T-helper 1 cell treated with Interleukin-12 subunit alpha and Interleukin-12 subunit beta and Interleukin-4 antibody, amounts not matched to agents 30 ng/mL and 1 ng/mL, for 36 hours (primary cell): ENCODE measurements at regions not wholly inside any gene's neighbourhood (a gene's known extent, or its start where the extent isn't known, plus 50 kb on each side); places are given as distances from the start of the nearest gene placed in this dataset.
"Not testable (repeated sequence)": the region's sequence is repeated elsewhere in the genome, so short reads cannot be mapped to it uniquely, and the experiment has no call there.

ENCODE experiments used
- intact Hi-C: fragments of 100-400 bp; cut with micrococcal nuclease; formaldehyde crosslinking; loops from one replicate; pipeline ENCODE4 v1.15.1; 2024

DNA sequence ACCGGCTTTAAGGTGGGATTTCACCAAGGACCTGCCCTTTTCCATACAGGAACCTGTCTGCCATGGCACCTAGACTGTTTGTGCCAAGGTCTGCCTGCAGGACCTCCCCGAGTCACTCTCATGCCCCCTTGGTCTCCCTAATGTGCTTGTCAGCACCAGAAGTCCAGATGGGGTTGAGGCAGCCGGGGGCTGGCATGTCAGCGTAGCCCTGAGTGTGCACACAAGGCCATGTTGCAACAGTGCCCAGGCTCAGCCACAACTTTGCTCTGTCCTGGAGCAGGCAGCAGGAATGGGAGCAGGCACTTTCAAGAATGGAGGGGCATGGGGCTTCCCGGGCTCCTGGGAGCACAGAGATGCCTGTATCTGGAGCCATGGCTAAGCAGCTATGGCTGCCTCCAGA, 621.5 kb downstream of the CDH9 start:
- intact Hi-C loops = no loop called here

DNA sequence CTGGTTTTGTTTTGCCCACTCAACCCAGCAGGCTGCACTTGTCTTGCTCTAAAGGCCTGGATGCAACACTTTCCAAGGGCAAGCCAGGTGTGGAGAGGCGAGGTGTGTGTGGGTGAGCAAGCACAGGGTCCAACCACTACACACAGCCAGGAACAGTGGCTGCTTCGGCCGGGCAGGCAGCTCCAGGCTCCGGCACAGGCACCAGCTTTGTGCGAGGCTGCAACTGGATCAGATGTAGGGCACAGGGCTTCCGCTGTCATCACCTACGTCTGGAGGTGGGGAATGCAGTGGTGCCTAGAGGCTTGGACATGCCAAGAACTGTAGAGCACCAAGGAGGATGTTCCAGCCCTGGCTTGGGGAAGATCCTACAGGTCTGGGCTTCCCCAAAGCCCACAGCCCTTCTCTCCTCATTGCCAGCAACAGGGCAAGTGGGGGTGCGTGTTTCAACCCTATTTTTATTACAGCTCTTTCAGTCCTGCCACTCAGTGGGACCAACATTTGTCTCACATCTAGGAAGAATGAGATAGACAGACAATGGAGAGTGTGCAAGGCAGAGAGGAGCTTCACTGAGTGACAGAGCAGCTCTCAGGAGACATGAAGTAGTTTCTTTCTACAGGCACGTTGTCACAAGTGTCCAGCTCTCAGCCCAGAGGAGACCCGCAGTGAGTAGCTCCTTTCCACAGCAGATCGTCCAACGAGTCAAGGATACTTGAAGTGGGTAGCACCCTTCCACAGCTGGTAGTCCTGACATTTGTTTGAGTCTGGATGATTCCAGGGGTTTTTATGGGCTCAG, 622.2 kb downstream of the CDH9 start:
- intact Hi-C loops = no loop called here

DNA sequence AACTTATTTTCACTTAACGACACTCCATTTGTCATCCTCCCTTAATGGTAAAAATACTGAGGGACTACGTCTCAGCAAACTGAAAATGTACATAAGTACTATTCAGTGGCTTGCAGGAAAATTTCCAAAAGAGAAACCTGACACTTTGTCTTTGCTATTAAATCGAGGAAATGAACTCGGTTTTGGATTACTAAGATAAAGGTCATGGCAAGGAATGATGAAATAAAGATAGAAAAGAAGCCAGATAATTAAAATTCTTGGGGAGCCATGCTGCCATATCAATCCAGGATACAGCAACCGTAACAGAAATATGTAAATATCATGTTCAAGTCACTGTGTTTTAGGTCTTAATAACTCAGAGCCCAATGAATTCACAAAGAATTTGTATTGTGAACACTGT, 647.8 kb downstream of the CDH9 start:
- intact Hi-C loops = no loop called here

DNA sequence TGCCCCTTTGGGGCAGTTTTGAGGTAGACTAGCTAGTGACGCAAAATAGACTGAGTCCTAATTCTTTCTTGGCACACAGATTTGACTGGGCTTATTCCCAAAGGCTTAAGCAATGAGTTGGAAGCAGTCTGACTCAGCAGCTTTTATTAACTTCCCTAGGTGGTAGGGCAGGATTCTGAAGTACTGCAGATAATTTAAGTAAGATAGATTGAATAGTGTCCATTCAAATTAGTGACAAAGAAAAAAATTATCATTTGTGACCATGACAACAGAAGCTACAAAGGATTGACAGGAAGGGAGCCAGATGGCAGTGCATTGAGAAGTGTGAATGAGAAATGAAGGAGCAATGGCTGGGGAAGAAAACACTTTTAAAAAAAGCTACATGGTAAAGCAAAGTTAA, 649.4 kb downstream of the CDH9 start:
- intact Hi-C loops = no loop called here

DNA sequence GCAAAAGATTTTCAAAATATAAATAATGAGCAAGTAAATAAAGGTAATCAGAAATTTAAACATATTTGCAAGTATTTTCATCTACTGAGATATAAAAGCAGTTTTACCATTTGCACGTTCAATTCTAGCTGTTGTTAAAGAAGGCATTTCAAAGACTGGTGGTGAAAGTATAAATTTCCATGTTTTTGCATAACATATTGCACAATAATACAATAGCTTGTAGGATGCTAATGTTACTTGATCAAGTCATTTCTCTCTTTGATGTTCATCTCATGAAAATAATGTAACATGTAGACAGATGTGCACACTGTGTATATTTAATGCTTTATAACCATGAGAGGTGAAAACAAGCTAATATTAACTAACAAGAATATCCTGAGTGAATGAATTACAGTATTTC, 651.9 kb downstream of the CDH9 start:
- intact Hi-C loops = no loop called here

DNA sequence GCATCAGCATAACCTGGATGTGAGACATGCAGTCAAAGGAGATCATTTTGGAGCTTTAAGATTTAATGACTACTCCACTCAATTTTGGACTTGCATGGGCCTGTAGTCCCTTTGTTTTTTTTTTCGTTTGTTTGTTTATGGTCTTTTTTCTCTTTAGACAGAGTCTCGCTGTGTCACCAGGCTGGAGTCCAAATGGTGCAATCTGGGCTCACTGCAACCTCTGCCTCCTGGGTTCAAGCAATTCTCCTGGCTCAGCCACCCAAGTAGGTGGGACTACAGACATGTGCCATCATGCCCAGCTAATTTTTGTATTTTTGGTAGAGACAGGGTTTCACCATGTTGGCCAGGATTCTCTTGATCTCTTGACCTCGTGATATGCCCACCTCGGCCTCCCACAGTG, 673.8 kb downstream of the CDH9 start:
- intact Hi-C loops = not testable (repeated sequence)

DNA sequence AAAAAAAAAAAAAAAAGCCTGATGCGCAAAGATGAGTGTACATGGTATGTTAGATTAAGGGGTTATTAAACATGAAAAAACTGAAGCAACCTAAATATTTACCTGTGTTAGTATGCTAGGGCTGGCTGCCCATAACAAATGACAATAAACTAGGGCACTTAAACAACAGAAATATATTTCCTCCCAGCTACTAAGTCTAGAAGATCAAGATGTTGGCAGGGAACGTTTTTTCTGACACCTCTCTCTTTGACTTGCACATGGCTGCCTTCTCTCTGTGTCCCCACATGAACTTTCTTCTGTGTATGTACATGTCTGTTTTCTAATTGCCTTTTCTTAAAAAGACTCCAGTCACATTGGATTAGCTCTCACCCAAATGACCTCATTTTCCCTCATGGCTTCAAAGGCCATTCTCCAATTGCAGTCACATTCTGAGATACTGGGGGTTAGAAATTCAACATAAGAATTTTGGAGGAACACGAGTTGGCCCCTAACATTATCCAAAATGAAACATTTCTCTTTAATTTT, 694.5 kb downstream of the CDH9 start:
- intact Hi-C loops = no loop called here

DNA sequence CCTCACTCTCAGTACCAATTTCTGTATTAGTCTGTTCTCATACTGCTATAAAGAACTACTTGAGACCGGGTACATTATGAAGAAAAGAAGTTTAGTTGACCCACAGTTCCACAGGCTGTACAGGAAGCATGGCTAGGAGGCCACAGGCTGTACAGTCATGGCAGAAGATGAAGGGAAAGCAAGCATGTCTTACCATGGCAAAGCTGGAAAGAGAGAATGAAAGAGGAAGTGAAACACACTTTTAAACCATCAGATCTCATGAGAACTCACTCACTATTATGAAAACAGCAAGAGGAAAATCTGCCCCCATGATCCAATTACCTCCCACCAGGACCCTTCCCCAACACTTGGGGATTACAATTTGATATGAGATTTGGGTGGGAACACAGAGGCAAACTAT, 698.8 kb downstream of the CDH9 start:
- intact Hi-C loops = no loop called here

DNA sequence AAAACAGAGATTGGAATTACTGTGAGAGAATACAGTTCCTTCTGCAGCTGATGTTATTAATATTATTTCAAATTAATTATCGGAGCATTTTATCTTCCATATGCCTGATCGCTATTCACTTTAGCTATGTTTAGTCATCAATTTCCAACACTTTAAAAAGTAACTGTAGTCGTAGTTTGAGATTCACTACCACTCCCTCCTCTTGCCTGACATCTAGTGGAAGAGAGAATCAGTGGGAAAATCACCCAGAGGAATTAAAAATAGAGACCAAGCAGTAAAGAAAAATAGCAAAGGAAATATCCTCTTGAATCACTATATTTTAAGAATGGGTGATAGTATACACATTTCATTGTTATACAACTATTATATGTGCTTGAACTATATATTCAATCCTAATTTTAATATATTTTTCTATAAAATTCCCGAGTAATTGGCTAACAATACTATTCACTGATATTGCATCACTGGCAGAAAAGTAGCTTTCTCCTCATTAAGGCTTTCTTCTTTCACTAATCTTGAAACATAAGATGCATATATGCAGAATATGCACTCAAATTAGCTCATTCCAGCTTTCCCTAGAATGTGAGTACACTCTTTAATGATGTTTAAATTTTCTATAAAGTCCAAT, 708.7 kb downstream of the CDH9 start:
- intact Hi-C loops = no loop called here

DNA sequence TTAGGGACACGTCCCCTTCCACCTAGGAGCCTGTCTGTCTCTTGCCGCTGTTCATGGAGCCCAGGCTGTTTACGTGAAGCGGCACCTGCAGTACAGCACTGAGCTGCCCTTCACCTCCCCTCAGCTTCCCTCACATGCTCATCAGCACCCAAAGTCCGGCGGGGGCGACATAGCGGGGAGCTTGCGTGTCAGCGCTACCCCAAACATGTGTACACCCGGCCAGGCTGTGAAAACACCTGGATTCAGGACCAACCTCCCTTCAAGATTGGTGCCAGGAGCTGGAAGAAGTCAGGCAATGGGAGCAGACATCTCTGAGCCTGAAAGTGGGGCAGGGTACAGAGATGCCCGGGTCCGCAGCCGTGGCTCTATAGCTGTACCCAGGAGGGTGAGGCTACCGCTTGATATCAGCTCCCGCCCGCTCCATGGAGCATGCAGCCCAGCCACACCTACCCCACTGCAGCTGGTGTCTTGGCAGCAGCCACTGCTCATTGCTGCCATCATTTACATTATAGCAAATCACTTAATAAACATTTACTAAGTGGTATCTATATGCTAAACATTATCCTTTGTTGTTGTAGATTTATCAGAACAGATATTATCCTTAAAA, 712.1 kb downstream of the CDH9 start:
- intact Hi-C loops = no loop called here

DNA sequence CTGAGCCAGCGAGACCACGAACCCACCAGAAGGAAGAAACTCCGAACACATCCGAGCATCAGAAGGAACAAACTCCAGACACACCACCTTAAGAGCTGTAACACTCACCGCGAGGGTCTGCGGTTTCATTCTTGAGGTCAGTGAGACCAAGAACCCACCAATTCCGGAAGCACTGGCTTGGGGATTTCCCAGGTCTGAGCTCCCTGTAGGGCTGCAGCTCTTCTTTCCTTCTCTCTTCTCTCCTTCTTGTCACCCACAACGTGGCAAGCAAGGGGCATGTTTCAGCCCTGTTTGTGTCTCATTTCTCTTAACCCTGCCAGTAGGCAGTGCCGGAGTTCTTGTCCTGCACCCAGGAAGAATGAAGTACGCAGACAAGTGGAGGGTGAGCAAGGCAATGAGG, 713.0 kb downstream of the CDH9 start:
- intact Hi-C loops = not testable (repeated sequence)

DNA sequence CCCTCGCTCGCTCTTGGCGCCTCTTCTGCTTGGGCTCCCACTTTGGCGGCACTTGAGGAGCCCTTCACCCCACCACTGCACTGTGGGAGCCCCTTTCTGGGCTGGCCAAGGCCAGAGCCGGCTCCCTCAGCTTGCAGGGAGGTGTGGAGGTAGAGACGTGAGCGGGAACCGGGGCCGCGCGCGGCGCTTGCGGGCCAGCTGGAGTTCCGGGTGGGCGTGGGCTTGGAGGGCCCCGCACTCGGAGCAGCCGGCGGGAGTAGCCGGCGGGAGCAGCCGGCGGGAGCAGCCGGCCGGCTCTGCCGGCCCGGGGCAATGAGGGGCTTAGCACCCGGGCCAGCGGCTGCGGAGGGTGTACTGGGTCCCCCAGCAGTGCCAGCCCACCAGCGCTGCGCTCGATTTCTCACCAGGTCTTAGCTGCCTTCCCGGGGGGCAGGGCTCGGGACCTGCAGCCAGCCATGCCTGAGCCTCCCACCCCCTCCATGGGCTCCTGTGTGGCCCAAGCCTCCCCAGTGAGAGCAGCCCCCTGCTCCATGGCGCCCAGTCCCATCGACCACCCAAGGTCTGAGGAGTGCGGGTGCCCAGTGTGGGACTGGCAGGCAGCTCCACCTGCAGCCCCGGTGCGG, 714.0 kb downstream of the CDH9 start:
- intact Hi-C loops = not testable (repeated sequence)

DNA sequence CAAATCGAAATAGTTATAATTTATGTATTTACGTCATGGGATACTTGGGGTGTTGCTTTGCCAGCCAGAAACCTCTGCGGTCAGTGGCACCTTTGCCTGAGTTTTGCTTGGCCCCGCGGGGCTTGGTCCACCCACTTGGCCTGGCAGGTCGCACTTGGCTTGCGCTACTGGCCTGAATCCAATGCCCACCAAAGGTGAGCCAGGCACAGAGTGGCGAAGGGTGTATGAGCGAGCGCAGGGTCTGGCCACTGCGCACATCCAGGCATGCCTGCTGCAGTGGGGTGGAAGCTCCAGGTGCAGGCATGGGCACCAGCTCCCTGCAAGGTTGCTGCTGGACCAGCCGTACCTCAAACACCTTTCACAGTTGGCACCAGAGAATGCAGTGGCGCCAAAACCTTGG, 714.6 kb downstream of the CDH9 start:
- intact Hi-C loops = no loop called here

DNA sequence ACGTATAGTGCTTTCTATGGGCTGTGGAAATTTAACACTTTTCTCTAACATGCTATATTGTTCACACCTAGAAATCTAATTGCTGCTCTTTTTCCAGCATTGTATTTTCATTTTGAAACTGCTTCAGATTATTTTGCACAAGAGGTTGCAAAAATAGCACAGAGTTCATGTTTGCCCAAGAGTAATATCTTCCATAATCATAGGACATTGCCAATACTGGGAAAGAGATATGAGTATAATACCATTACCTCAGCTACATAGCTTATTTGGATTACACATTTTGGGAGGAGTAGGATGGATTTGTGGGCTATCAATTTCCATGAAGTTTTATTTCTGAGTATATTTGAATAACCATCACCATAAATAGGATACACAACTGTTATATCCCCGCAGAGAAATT, 717.1 kb downstream of the CDH9 start:
- intact Hi-C loops = no loop called here

DNA sequence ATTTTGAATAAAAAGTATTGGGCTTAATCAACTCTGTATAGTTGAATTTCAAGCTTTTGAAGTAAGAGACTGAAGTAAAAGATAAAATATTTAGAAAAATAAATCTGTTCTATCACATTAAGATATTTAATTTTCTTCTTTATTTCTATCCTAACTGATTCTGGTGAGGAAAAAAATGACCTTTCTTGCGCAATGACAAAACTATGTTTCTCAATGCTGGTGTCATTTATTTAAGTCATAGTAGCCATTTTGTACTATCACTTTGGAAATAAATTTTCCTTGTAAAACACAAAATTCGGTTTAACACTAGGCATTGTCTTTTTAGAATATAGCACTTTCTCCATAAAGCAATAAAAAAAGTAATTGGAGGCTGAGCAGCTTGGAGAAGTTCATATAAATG, 728.0 kb downstream of the CDH9 start:
- intact Hi-C loops = no loop called here

DNA sequence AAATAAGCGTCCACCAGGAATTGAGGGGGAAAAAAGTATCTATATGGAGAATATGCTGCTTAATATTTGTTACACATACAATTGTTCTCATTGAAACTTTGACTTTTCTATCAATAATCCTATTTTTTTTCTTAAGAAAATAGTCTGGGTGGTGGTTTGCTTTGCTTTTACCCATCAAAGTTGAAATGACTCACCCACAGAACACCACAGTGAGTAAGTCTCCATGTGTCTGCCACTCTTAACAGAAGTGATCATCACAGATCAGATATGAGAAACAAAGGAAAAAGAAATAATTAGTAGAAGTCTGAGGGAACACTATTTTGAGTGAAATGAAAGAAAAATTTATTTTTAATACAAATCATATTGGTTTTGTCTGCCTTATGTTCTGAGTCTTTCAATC, 742.8 kb downstream of the CDH9 start:
- intact Hi-C loops = no loop called here

DNA sequence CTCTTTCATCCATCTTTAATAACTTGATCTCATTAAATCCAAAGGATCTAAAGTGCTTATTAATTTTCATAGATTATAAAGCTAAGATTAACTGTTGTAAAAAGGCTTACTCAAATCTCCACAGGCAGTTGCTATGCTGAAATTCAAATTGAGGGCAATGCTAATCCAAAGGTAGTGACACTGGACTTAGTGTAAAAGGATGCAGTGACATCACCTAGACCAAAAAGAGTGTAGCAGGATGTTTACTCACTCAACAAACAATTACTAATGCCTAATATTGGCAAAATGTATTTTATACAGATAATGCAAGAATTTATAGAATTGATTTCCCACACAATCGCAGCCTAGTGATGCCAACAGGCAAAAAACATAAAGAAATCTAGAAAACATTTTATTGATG, 756.2 kb downstream of the CDH9 start:
- intact Hi-C loops = no loop called here

DNA sequence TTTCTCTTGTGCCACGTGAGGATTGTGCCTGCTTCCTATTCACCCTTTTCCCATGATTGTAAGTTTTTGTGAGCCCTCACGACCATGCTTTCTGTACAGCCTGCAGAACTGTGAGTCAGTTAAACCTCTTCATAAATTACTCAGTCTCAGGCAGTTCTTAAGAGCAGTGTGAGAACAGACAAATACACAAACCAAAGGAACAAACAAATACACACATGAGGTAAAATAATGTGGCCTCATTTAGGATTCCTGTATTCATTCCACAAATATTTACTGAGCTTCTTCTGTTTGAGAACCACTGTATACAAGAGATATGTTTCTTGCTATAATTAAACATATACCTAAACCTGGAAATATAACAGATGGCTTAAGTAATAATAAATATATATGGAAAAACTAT, 760.3 kb downstream of the CDH9 start:
- intact Hi-C loops = no loop called here

DNA sequence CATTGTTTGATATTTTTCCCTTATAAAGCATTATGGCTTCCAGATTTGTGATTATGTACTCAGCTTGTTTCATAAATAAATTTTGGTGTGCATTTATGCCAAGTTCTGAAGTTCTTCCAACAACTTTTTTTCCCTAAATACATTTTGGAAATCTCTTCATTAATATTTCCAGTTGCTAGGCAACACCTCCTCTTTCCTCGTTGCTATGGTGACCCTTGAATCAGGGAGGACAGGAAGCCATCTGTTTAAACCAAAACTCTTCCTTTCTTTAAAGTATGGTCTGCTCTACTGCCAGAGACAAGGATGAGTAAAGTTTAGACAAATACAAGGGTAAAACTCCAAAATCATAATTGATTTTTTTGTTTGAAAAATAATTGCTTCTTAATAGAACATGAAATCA, 779.3 kb downstream of the CDH9 start:
- intact Hi-C loops = no loop called here

DNA sequence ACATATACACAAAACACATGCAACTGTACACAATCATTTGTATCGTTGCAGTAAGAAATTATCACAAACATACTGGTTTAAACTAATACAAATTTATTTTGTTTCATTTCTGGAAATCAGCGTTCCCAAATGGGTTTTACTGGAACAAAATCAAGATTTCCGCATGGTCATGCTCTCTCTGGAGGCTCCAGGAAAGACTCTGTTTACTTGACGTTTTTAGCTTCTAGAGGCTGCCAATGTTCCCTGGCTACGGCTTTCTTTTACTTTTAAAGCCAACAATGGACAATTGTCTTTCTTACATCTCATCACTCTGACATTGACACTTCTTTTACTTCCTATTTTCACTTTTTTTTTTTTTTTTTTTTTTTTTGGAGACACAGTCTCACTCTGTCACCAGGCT, 793.1 kb downstream of the CDH9 start:
- intact Hi-C loops = no loop called here

DNA sequence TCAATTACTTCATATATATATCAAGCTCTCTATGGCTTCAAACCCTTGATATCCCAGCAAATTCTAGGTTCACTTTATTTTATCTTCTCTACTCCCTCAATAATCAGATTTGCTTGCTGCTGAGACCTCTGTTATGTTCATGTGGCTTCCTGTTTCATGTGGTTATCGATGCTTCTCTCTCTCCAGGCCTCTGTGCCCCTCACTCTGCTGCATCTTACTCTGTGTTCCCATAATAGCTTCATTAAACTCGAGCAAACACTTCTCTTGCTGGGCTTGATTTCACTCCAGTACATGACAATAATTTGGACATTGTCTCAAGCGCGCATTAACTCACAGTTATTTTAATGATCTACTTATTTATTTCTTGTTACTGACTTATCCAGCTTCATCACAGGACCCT, 798.8 kb downstream of the CDH9 start:
- intact Hi-C loops = no loop called here

DNA sequence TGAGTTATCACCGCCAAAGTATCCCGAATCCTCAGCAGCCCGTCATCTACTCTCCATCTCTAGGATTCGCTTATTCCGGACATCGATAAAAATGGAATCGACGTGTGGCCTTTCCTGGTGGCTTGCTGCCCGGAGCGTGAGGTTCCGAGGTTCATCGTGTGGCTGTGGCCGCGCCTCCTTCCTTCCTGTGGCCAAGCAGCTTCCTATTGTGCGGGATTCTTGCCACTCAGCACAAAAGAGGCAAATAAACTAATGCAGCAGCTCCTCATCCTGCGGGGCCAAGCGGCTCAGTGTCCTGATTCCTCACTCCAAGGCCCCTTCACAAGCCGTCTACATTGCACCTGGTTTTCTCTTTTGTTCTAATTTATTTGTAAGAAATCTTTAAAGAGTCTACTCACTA, 800.9 kb downstream of the CDH9 start:
- intact Hi-C loops = no loop called here
